ENCODE measurements at regions not wholly inside any gene's neighbourhood (a gene's known extent, or its start where the extent isn't known, plus 50 kb on each side); places are given as distances from the start of the nearest gene placed in this dataset.

GRCh38 chr18:44536046-44536445 is 144.6 kb upstream of the SETBP1 start:
- TF ChIP-seq CTCF (IDR thresholded peaks at IDR 0.05) (no peak), POLR2A (IDR thresholded peaks at IDR 0.05) (no peak)

Data from Peyer's patch (tissue), 4 donors.